Body of pancreas (tissue), 4 donors: ENCODE measurements at regions not wholly inside any gene's neighbourhood (a gene's known extent, or its start where the extent isn't known, plus 50 kb on each side); places are given as distances from the start of the nearest gene placed in this dataset.

Source experiments
- CTCF ChIP-seq, 7 experiments: fragments of 450-650 bp in 4 of 7; fragments of 200-600 bp in 3 of 7; sonication (generic) in 3 of 7; IDR thresholded peaks; one replicate each; pipeline ENCODE4 v1.5.1; 2016 to 2019; ENCODE audit warnings: antibody characterized with exemption in 7 of 7
- POLR2A ChIP-seq, 3 donors: fragments of 450-650 bp; IDR thresholded peaks; one replicate each; pipeline ENCODE4 v1.6.1; 2016; ENCODE audit warnings: antibody characterized with exemption in 3 of 3, mild to moderate bottlenecking in 2 of 3

- TF ChIP-seq CTCF (IDR thresholded peaks at IDR 0.05) = no peak
- no peak for TF ChIP-seq POLR2A (IDR thresholded peaks at IDR 0.05)
Measured at GRCh38 chr6:33944686-33945411, 141.0 kb upstream of the MLN start.
